HT-29 (cell line): ENCODE measurements at regions not wholly inside any gene's neighbourhood (a gene's known extent, or its start where the extent isn't known, plus 50 kb on each side); places are given as distances from the start of the nearest gene placed in this dataset.
"Not testable (repeated sequence)": the region's sequence is repeated elsewhere in the genome, so short reads cannot be mapped to it uniquely, and the experiment has no call there.

Experiments used
- DNase-seq: peaks from one replicate; pipeline ENCODE4 v3.0.0-alpha.2; 2015; ENCODE audit warnings: low spot score

DNA sequence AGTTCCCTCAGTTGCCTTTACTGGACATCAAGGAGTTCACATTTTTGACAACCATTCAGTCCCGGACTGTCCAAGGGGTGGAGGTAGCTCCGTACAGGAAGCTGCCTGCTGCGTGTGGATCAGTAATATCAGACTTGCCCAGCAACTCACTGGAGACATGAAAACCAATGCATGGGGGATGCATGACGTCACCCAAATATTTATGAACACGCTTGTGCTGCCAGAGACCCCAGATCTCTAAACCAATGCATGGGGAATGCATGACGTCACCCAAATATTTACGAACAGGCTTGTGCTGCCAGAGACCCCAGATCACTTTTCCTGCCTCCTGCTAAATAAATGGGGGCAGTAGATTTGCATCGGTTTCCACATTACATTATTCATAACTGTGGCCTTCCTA, 2137.4 kb upstream of the DEFB115 start:
- DNase-seq = not testable (repeated sequence)

DNA sequence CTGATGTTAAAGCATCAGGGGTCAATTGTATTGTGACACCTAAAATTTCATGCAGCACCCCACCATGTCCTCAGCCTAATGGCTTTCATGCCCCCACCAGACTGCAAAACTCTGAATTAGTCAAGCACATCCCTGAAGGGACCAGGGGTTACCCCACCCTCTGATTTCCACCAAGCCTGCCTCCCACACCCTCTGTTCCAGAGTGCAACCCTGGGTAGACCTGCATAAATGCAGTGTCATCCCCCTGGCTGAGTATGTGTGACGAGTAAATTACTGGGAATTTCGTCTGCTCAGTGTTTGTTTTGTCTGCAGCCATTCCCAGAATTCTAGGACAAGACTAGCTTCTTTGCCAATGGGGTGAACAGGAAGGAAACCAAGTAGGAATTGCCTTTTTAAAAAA, 2136.9 kb upstream of the DEFB115 start:
- DNase-seq = not testable (repeated sequence)

GRCh38 chr20:29122784-29123183, 2134.7 kb upstream of the DEFB115 start:
- DNase-seq = not testable (repeated sequence)

- no peak for DNase-seq
These were observed 2133.6 kb upstream of the DEFB115 start for GRCh38 chr20:29123861-29124260.
